Muscle of back (tissue), 3 donors: ENCODE measurements at regions not wholly inside any gene's neighbourhood (a gene's known extent, or its start where the extent isn't known, plus 50 kb on each side); places are given as distances from the start of the nearest gene placed in this dataset.

Source experiments
- DNase-seq, 3 donors: peaks; one replicate each; pipeline versions ENCODE4 v3.0.0 to v3.0.0-alpha.2; 2013

DNA sequence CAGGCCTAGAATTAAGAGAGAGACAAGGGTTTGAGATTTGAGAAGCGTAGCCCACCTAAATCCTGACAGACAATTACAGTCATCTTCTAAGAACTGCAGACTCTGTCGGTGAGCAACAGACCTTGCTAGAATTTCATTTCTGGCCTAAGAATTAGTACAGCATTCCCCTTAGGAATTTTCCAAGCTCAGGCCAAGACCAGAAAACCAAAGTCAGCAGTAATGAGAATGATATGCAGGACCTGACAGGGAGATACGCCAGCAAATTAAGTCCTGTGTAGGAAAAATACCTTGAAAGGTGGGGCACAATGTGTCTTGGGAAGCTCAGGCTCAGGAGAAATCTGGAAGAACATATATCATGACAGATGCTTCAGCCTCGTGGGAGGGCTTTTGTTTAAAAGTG, 52.7 kb upstream of the HERPUD2 start:
- DNase-seq: no peak

DNA sequence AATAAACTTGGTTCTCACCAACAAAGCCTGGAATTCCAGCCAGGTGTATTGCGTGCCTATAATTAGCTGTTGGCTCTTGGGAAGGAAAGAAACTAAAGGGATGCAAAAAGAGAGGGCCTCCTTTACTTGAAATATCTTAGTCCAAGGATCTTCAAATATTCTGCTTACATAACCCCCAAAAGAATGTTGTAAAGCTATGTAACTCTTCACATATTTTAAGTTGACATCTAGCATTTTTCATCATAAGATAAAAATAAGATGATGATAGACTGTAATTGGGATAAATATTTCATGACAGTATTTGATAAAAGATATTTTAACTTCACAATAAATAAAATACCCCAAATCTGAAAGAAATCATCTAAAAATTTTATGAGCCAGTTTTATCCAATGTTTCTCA, 52.5 kb upstream of the SEPTIN7 start:
- DNase-seq: no peak

DNA sequence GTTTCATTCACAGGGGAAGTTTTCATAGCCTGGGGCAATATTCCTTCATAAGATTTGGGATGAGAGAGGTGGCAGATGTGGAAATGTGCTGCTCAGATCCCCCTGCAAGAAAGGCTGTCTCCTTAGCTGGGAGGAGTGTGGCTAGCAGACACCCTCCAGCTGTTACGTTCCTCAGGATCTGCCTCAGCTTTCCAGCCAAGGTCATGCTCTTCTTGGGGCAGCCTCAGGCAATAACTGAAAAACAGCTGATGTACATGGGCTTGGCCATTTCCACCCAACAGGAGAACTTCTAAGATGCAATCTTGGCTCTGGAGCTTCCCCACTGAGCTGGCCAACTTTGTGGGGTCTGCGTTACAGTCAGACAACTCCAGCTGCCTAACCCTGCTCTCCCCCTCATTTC, 51.3 kb upstream of the SEPTIN7 start:
- peak in 1 of 3 donors; percentile 32 for DNase-seq
